ENCODE measurements at regions not wholly inside any gene's neighbourhood (a gene's known extent, or its start where the extent isn't known, plus 50 kb on each side); places are given as distances from the start of the nearest gene placed in this dataset.
A peak's percentile ranks its signal among the peaks of the same experiment; 100 is the strongest.

- in situ Hi-C loops (cut with HindIII; ENCODE audit: low sequenced_read_pairs) = no loop called here
- DNase-seq (ENCODE audit: low read depth, low spot score) = no peak
- no peak for TF ChIP-seq CTCF (IDR thresholded peaks at IDR 0.05; ENCODE audit: low read depth, low read length)
- no peak overlapping the region for H3K4me3 ChIP-seq (ENCODE audit: low read depth, low read length)
Observed at GRCh38 chr7:34308595-34308994, 349.4 kb upstream of the NPSR1 start.

- no peak for TF ChIP-seq CTCF (IDR thresholded peaks at IDR 0.05; ENCODE audit: low read depth, low read length)
- no peak overlapping the region for H3K4me3 ChIP-seq (ENCODE audit: low read depth, low read length)
- no peak for DNase-seq (ENCODE audit: low read depth, low spot score)
- in situ Hi-C loops (cut with HindIII; ENCODE audit: low sequenced_read_pairs) = no loop called here
Observed at GRCh38 chr7:34309116-34309515, 348.9 kb upstream of the NPSR1 start.

GRCh38 chr7:34309584-34309983 is 348.4 kb upstream of the NPSR1 start:
- DNase-seq (ENCODE audit: low read depth, low spot score) = no peak
- no peak for TF ChIP-seq CTCF (IDR thresholded peaks at IDR 0.05; ENCODE audit: low read depth, low read length)
- in situ Hi-C loops (cut with HindIII; ENCODE audit: low sequenced_read_pairs) = no loop called here
- no peak overlapping the region for H3K4me3 ChIP-seq (ENCODE audit: low read depth, low read length)

- no peak overlapping the region for H3K4me3 ChIP-seq (ENCODE audit: low read depth, low read length)
- TF ChIP-seq CTCF (IDR thresholded peaks at IDR 0.05; ENCODE audit: low read depth, low read length) = no peak
- peak; percentile 19 for DNase-seq (ENCODE audit: low read depth, low spot score)
- in situ Hi-C loops (cut with HindIII; ENCODE audit: low sequenced_read_pairs) = no loop called here
Observed at GRCh38 chr7:34311591-34311990, 346.4 kb upstream of the NPSR1 start.

GRCh38 chr7:34312624-34313023 is 345.4 kb upstream of the NPSR1 start:
- in situ Hi-C loops (cut with HindIII; ENCODE audit: low sequenced_read_pairs) = no loop called here
- TF ChIP-seq CTCF (IDR thresholded peaks at IDR 0.05; ENCODE audit: low read depth, low read length) = no peak
- H3K4me3 ChIP-seq (ENCODE audit: low read depth, low read length) = no peak overlapping the region
- no peak for DNase-seq (ENCODE audit: low read depth, low spot score)

GRCh38 chr7:34313289-34313688 is 344.7 kb upstream of the NPSR1 start:
- in situ Hi-C loops (cut with HindIII; ENCODE audit: low sequenced_read_pairs) = no loop called here
- H3K4me3 ChIP-seq (ENCODE audit: low read depth, low read length) = no peak overlapping the region
- no peak for TF ChIP-seq CTCF (IDR thresholded peaks at IDR 0.05; ENCODE audit: low read depth, low read length)
- DNase-seq (ENCODE audit: low read depth, low spot score) = no peak

GRCh38 chr7:34315032-34315431 is 343.0 kb upstream of the NPSR1 start:
- in situ Hi-C loops (cut with HindIII; ENCODE audit: low sequenced_read_pairs) = no loop called here
- no peak for TF ChIP-seq CTCF (IDR thresholded peaks at IDR 0.05; ENCODE audit: low read depth, low read length)
- peak; percentile 67 for DNase-seq (ENCODE audit: low read depth, low spot score)
- no peak overlapping the region for H3K4me3 ChIP-seq (ENCODE audit: low read depth, low read length)

All from astrocyte of the spinal cord (primary cell).